Stimulated activated CD8-positive, alpha-beta memory T cell treated with anti-CD3 and anti-CD28 coated beads, Interleukin-7, amount 100 ng/mL, for 4 hours (primary cell): ENCODE measurements at regions not wholly inside any gene's neighbourhood (a gene's known extent, or its start where the extent isn't known, plus 50 kb on each side); places are given as distances from the start of the nearest gene placed in this dataset.
A peak's percentile ranks its signal among the peaks of the same experiment; 100 is the strongest.

Source experiments
- DNase-seq, 2 donors: peaks; one replicate each; pipeline ENCODE4 v3.0.0-alpha.2; 2020; ENCODE audit warnings: low read depth in 2 of 2

DNA sequence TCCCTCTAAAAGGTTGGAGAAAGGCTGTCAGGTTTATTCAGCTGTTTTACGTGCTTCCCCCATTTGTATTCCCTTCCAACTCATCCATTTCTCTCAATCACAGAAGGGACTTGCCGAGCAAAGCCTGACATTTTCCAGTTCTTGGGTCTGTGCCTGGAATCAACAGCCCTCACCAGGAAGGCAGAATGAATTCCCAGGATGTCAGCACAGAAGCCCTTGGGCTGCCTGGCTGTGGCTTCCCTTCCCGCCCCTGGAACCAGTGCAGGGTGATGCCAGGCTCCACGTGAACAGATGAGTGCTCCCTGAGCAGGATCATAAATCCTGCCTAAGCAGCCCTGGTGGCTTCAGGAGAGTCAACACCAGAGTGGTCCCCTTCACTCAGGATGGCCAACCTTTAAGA lies 86.1 kb upstream of the CD83 start:
- DNase-seq = no peak

- no peak for DNase-seq
These were observed 82.3 kb upstream of the CD83 start for GRCh38 chr6:14035071-14035847.

DNA sequence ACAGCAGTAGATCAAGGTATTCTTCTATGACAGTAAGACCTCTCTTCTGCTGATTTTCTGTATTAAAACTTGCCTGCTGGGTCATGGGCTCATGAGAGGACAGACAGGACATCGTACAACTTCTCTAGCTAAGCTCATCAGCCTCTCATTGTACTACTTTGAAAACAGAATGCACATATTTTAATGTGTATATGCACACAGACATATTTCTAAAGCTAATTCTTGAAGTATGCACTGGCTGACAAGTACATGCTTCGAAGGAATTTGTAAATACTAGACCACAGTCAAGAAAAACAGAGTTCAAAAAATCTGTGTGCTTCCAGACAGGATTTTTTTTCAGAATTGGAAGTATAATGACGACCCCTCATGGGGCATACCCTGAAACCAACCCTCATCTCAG lies 81.7 kb upstream of the CD83 start:
- no peak for DNase-seq

- no peak for DNase-seq
These were observed 80.7 kb upstream of the CD83 start for GRCh38 chr6:14036911-14037310.

GRCh38 chr6:14037402-14038277 lies 79.9 kb upstream of the CD83 start:
- DNase-seq = no peak

- no peak for DNase-seq
These were observed 78.8 kb upstream of the CD83 start for GRCh38 chr6:14038467-14039437.

DNA sequence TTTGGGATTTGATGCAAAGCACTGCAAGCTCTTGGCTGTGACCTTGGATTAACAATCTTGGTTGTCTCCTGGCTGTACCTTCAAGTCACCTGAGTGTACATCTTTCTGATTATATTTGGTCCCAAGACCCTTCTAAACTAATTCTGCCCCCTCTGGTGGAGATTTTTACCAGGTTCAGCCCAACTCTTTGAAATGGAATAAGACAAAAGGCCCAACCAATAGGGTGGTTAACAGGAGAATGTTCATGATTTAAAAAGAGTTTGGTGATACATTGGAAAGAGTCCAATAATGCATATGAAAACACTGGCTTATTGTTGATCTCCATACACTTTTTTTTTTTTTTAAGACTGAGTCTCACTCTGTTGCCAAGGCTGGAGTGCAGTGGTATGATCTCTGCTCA lies 77.5 kb upstream of the CD83 start:
- DNase-seq = no peak

GRCh38 chr6:14046476-14047068 lies 71.0 kb upstream of the CD83 start:
- DNase-seq = peak in 1 of 2 donors; percentile 6

GRCh38 chr6:14047151-14047740 lies 70.3 kb upstream of the CD83 start:
- DNase-seq = no peak

DNA sequence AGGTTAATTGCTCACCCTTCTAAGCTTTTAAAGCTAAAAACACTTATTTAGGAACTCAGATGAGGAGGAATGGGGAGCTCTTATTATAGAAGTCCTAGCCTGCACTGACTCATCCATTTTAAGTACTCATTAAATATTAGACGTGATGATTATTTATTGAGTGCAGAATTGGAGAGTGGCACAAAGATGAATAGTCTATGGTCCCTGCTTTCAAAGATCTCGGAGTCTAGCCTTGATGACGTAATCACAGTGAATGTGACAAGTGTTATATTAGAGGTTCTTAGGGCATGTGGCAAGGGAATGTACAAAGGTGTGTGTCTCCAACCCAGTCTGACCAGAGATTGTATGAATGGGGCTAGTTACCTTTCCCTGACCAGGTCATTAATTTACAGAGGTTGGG lies 68.7 kb upstream of the CD83 start:
- DNase-seq = no peak

GRCh38 chr6:14051355-14051754 lies 66.2 kb upstream of the CD83 start:
- no peak for DNase-seq

GRCh38 chr6:14053811-14054210 lies 63.8 kb upstream of the CD83 start:
- DNase-seq = no peak

DNA sequence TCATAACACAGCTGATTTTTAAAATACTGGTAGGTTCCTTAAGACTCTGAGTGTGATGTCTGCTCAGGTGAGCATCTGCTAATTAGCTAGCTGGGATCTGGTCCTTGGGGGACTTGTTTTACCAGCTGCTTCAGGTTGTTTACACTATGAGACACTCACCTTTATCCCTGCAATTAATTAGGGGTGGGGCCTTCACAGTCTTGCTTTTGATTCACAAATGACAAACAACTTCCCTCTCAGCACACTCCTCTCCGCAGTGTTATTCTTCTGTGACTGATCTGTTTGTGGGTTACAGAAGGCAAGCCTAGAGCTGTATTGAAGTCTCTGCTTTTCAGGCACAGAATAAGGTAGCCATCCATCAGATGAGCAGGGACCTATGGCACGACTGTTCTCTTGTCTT lies 62.0 kb upstream of the CD83 start:
- DNase-seq = no peak

DNA sequence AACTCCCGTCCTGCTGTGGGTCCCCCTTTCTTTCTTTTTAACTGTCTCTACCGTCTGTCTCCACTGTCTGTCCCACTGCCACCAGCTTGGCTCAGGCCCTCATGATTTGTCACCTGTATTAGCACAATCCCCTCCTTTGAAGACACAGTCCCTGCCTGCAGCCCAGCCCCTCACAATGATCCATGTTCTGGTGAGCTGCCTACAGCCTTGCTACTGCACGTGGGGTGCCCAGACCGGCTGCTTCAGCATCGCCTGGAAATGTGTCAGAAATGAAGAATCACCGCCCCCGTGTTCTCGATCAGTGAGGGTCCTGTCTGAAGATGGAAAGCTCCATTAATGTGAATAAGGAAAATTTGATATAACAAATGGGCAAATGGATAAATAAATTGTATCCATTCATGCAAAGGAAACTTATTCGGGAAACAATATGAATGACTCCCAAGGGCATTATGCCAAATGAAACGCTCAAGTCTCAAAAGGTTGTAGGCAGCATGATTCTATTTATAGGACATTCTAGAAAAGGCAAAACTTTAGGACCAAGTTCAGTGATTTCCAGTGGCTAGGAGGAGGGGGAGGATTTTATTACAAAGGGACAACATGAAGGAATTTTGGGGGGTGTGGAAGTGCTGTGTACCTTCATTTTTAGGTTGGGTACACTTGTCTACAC lies 59.4 kb upstream of the CD83 start:
- no peak for DNase-seq

DNA sequence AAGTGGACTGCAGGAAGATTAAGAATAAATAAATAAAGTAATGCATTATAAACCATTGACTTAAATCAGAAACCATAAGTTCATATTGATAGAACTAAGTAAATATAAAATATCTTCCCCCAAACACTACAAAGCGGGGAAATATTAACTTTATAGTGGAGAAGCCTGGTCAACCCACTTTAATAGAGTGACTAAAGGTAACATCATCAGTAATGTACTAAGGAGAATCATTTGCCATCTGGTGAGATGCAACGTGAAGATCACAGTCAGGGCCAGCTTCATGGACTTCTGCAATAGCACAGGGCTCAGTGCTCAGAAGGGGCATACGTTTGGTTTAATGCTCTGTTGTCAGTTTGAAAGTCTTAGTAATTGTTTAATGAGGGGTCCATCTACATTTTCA lies 58.8 kb upstream of the CD83 start:
- no peak for DNase-seq

DNA sequence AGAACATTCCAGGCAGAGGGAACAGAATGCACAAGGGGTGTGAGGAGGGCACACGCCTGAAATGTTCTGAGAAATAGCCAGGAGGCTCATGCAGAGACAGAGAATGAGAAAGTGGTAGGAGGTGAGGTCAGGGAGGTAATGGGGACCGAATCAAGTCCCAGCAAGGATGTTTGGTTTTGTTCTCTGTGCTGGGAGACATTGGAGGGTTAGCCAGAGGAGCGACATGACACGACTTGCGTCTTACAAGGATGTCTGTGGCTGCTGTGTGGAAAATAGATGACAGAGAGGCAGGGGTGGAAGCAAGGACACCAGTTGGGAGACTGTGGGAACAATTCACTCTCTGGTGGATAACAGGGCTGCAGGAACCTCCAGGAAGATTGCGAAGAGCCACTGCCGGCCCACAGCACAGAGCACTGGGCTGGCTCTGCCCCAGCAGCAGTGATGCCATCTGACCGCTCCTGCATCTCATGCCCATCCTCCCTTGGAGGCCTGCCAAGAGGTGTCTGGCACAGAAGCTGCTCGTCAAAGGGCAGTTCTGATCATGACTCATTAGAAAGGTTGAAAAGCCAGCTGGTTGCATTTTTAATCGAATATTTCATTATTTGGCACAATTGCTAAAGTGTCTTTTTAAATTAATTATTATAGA lies 57.7 kb upstream of the CD83 start:
- no peak for DNase-seq

DNA sequence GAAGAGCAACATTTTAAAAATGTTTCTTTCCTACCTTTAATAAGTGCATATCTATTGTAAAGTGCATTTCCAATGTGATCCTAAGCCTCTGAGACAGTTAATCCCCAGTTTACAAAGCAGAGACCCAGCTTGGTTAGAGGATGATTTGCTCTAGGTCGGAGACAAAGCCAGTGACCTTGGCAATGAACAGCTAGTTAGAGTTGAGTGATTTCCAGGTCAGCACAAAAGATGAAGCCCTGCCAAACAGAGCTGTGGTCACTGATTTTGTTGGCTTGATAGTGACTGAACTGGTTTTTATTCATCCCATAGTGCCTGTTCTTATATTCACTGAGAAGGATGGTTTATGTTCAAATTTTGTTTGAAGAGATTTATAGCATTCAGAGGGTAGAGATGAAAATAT lies 56.6 kb upstream of the CD83 start:
- DNase-seq = no peak

- DNase-seq = no peak
These were observed 55.9 kb upstream of the CD83 start for GRCh38 chr6:14061643-14062042.

DNA sequence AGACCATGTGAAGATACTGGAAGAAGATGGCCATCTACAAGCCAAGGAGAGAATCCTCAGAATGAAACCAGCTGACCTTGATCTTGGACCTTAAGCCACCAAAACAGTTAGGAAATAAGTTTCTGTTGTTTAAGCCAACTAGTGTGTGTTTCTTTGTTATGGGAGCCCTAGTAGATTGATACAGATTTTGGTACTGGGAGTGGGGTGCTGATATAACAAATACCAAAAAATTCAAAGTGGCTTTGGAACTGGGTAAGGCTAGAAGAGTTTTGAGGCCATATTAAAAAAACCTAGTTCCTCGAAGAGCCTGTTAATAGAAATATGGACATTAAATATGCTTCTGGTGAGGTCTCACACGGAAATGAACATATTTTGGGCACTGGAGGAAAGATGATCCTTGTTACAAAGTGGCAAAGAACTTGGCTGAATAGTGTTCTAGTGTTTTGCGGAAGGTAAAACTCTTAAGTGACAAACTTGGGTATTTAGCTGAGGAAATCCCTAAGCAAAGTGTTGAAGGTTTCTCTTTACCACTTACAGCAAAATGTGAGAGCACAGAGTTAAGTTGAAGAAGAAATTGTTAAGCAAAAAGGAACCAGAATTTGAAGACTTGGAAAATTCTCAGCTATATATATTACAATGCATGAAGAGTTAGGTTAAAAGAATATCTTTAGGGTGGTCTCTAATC lies 55.1 kb upstream of the CD83 start:
- DNase-seq = no peak

- DNase-seq = no peak
These were observed 53.8 kb upstream of the CD83 start for GRCh38 chr6:14063756-14064155.
